Coronary artery (tissue), 2 donors: ENCODE measurements at regions not wholly inside any gene's neighbourhood (a gene's known extent, or its start where the extent isn't known, plus 50 kb on each side); places are given as distances from the start of the nearest gene placed in this dataset.

ENCODE experiments used
- DNase-seq: peaks from one replicate; pipeline ENCODE4 v3.0.0-alpha.2; 2017; ENCODE audit warnings: low spot score
- H3K27ac ChIP-seq, 2 donors: fragments of 200-600 bp; sonication (generic); one replicate each; pipeline ENCODE4 v1.5.1; 2016 to 2019
- H3K4me3 ChIP-seq: fragments of 200-600 bp; sonication (generic); 2 replicates; pipeline ENCODE4 v1.5.1; 2016; ENCODE audit warnings: mild to moderate bottlenecking, moderate library complexity
- CTCF ChIP-seq: fragments of 200-600 bp; sonication (generic); IDR thresholded peaks from one replicate; pipeline ENCODE4 v1.5.1; 2019; ENCODE audit warnings: antibody characterized with exemption

GRCh38 chr11:100573911-100574513 lies 113.1 kb upstream of the ARHGAP42 start:
- no peak for TF ChIP-seq CTCF
- no peak for DNase-seq
- Histone ChIP-seq H3K4me3 (no peak overlapping the region), H3K27ac (no peak overlapping the region)

GRCh38 chr11:100574894-100575769 lies 112.0 kb upstream of the ARHGAP42 start:
- no peak for DNase-seq
- TF ChIP-seq CTCF = no peak
- Histone ChIP-seq H3K4me3 (no peak overlapping the region), H3K27ac (no peak overlapping the region)

- peak; percentile 42 for TF ChIP-seq CTCF
- H3K27ac ChIP-seq = no peak overlapping the region
- no peak for DNase-seq
- peak overlapping the region; percentile 28 for H3K4me3 ChIP-seq
Observed at GRCh38 chr11:100575860-100576717, 111.0 kb upstream of the ARHGAP42 start.

- DNase-seq = no peak
- no peak for TF ChIP-seq CTCF
- no peak overlapping the region for H3K27ac ChIP-seq
- no peak overlapping the region for H3K4me3 ChIP-seq
Observed at GRCh38 chr11:100576718-100577021, 110.4 kb upstream of the ARHGAP42 start.

- Histone ChIP-seq H3K27ac (no peak overlapping the region), H3K4me3 (no peak overlapping the region)
- DNase-seq = no peak
- TF ChIP-seq CTCF = no peak
Observed at GRCh38 chr11:100578831-100579311, 108.2 kb upstream of the ARHGAP42 start.

GRCh38 chr11:100581318-100581717 lies 105.8 kb upstream of the ARHGAP42 start:
- DNase-seq = no peak
- Histone ChIP-seq H3K4me3 (no peak overlapping the region), H3K27ac (no peak overlapping the region)
- no peak for TF ChIP-seq CTCF
